GM23248 (cell line): ENCODE measurements at regions not wholly inside any gene's neighbourhood (a gene's known extent, or its start where the extent isn't known, plus 50 kb on each side); places are given as distances from the start of the nearest gene placed in this dataset.

ENCODE experiments used
- DNase-seq: peaks from one replicate; pipeline ENCODE4 v3.0.0-alpha.2; 2015
- H2AFZ ChIP-seq: fragments of 200-600 bp; sonication (generic); 2 replicates; pipeline ENCODE4 v1.6.1; 2016; ENCODE audit warnings: antibody characterized with exemption
- H3F3A ChIP-seq: fragments of 200-600 bp; sonication (generic); 2 replicates; pipeline ENCODE4 v1.6.1; 2016; ENCODE audit warnings: mild to moderate bottlenecking, antibody characterized with exemption, mixed run types; ENCODE audit not compliant: insufficient read depth
- H3K27ac ChIP-seq: fragments of 200-600 bp; sonication (generic); 2 replicates; pipeline ENCODE4 v1.5.1; 2016; ENCODE audit warnings: mild to moderate bottlenecking
- H3K27me3 ChIP-seq: fragments of 200-600 bp; sonication (generic); replicated peaks from 2 replicates; pipeline ENCODE4 v1.6.1; 2016; ENCODE audit warnings: mild to moderate bottlenecking; ENCODE audit not compliant: insufficient read depth
- H3K36me3 ChIP-seq: fragments of 200-600 bp; sonication (generic); 2 replicates; pipeline ENCODE4 v1.6.1; 2016; ENCODE audit warnings: low read depth, mild to moderate bottlenecking
- H3K4me1 ChIP-seq: fragments of 200-600 bp; sonication (generic); 2 replicates; pipeline ENCODE4 v1.6.1; 2016; ENCODE audit warnings: mild to moderate bottlenecking; ENCODE audit not compliant: insufficient read depth
- H3K4me2 ChIP-seq: fragments of 200-600 bp; sonication (generic); one replicate; pipeline ENCODE4 v1.6.1; 2016; ENCODE audit warnings: mild to moderate bottlenecking; ENCODE audit not compliant: unreplicated experiment
- H3K4me3 ChIP-seq: fragments of 200-600 bp; sonication (generic); 2 replicates; pipeline ENCODE4 v1.5.1; 2016; ENCODE audit warnings: mild to moderate bottlenecking
- H3K79me2 ChIP-seq: fragments of 200-600 bp; sonication (generic); 2 replicates; pipeline ENCODE4 v1.6.1; 2016; ENCODE audit warnings: mild to moderate bottlenecking; ENCODE audit not compliant: insufficient read depth
- H3K9ac ChIP-seq: fragments of 200-600 bp; sonication (generic); 2 replicates; pipeline ENCODE4 v1.6.1; 2016; ENCODE audit warnings: mild to moderate bottlenecking
- H3K9me2 ChIP-seq: fragments of 200-600 bp; sonication (generic); 2 replicates; pipeline ENCODE4 v1.6.1; 2016; ENCODE audit warnings: mixed run types, mild to moderate bottlenecking, moderate library complexity; ENCODE audit not compliant: insufficient read depth
- H3K9me3 ChIP-seq: fragments of 200-600 bp; sonication (generic); one replicate; pipeline ENCODE4 v1.6.1; 2017; ENCODE audit warnings: low read depth
- H4K20me1 ChIP-seq: fragments of 200-600 bp; sonication (generic); 2 replicates; pipeline ENCODE4 v1.6.0; 2016; ENCODE audit not compliant: insufficient read depth
- EZH2 ChIP-seq: fragments of 200-600 bp; sonication (generic); IDR thresholded peaks from 2 replicates; pipeline ENCODE4 v1.6.1; 2018; ENCODE audit warnings: antibody characterized with exemption, mild to moderate bottlenecking; ENCODE audit not compliant: insufficient read depth, poor library complexity, severe bottlenecking
- EZH2phosphoT487 ChIP-seq: fragments of 200-600 bp; sonication (generic); IDR thresholded peaks from 2 replicates; pipeline ENCODE4 v1.6.1; 2018; ENCODE audit warnings: antibody characterized with exemption, moderate library complexity, mild to moderate bottlenecking, low read depth; ENCODE audit not compliant: insufficient read depth
- WGBS, 2 experiments: methylation state at CpG; one replicate each; pipeline ENCODE4 v1.1.6; 2015 to 2017; ENCODE audit warnings: low lambda C conversion rate in 2 of 2, low coverage in 1 of 2; ENCODE audit errors: missing lambda C conversion rate in 2 of 2; 5-methylcytosine and 5-hydroxymethylcytosine counted together
- in situ Hi-C: fragments of 300-500 bp; cut with MboI; formaldehyde crosslinking; loops from 2 replicates; pipeline ENCODE4 v1.15.0; 2020

DNA sequence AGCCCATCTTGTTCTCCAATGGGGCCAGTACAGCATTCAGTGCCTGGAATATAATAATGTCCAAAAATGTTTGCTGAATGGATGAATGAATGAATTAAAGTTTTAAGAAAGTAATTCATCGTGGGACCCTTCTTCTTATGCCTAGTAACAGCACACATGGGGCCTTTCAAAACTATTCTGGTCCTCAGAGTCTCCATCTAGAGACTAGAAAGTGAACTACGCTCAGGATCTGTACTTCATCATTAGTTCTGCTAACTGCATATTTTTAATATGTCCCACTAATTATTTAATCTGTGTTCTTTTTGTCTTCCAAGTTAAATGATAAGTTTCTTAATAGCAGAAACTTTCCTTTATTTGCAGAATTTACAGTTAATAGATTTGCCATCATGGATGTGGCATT, 172.5 kb downstream of the SMAD2 start:
- no peak for TF ChIP-seq EZH2
- no peak for TF ChIP-seq EZH2phosphoT487
- Histone ChIP-seq H3K27me3 (peaks cover 8% of the 10 kb centered on the region), H3K36me3 (no peaks in the 10 kb centered on the region), H4K20me1 (no peaks in the 10 kb centered on the region), H3K9me3 (no peaks in the 10 kb centered on the region), H3K9ac (no peak overlapping the region), H2AFZ (no peak overlapping the region), H3F3A (no peaks in the 10 kb centered on the region), H3K4me1 (no peaks in the 10 kb centered on the region), H3K4me2 (no peak overlapping the region), H3K9me2 (no peaks in the 10 kb centered on the region), H3K79me2 (no peaks in the 10 kb centered on the region), H3K27ac (no peak overlapping the region), H3K4me3 (no peak overlapping the region)
- 42 to 50% methylated on average over 2 of the region's 2 CpGs for WGBS, 2 experiments
- in situ Hi-C loops, result no loop called here
- peak; percentile 30 for DNase-seq

DNA sequence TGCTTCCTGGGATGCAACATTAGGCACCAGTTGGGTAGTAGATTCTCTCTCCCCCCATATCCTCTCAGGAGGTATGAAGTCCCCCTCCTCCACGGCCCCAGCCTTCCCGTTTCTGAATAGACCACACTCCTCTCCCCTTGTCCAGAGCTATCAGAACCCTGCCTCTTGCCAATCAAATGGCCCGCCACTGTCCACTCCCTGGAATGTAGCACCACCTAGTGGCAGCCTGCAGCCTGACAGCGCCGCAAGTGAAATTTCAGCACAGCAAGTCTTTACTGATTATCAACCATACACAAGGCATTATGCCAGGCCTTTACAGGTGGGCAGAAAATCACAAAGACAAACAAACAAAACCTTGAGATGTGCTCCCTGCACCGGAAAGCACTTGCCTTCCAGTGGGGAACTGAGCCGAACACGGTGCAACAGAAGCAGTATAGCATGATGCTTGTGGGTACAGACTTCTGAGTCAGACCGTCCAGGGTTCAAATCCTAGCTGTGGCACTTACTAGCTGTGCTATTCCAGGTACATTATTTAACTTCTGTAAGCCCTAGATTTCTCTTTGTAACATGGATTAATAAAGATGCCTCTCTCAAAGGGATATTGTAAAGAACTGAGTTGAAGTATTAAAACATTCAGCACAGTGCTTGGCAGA, 174.0 kb downstream of the SMAD2 start:
- Histone ChIP-seq H3K4me2 (no peak overlapping the region), H3K9me2 (no peaks in the 10 kb centered on the region), H2AFZ (no peak overlapping the region), H4K20me1 (no peaks in the 10 kb centered on the region), H3K27me3 (no peaks in the 10 kb centered on the region; the same call in 1 of the 2 replicates), H3K79me2 (no peaks in the 10 kb centered on the region), H3K36me3 (no peaks in the 10 kb centered on the region), H3K9ac (no peak overlapping the region), H3K4me1 (no peaks in the 10 kb centered on the region), H3F3A (no peaks in the 10 kb centered on the region), H3K9me3 (no peaks in the 10 kb centered on the region), H3K4me3 (no peak overlapping the region), H3K27ac (no peak overlapping the region)
- 22 to 24% methylated on average over 9 of the region's 9 CpGs for WGBS, 2 experiments
- no peak for TF ChIP-seq EZH2phosphoT487
- TF ChIP-seq EZH2, result no peak
- peak; percentile 58 for DNase-seq
- in situ Hi-C loops, result no loop called here

DNA sequence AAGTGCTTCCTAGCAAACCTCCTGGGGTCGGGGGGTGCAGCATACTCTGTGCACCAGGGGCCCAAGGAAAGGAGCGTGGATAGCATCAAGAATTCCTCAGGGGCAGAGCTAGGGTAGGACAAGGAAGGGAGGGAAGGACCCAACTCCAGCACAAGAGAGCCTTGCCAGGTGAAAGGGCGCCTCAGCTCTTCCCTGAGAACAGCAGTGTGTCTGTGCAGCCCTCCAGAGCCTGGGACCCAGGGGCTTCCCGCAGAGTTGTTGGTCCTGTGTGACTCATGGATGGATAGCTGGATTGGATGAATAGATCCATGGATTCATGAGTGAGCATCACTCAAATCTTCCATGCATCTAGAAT, 175.4 kb downstream of the SMAD2 start:
- no peak overlapping the region for H3K9ac ChIP-seq
- no peak overlapping the region for H3K4me3 ChIP-seq
- no peaks in the 10 kb centered on the region for H3F3A ChIP-seq
- 55 to 61% methylated on average over 4 of the region's 4 CpGs for WGBS, 2 experiments
- H3K36me3 ChIP-seq, result no peaks in the 10 kb centered on the region
- no peaks in the 10 kb centered on the region for H3K9me2 ChIP-seq
- no peak for TF ChIP-seq EZH2
- DNase-seq, result no peak
- H3K4me1 ChIP-seq, result no peaks in the 10 kb centered on the region
- no peaks in the 10 kb centered on the region for H3K79me2 ChIP-seq
- H4K20me1 ChIP-seq, result no peaks in the 10 kb centered on the region
- H3K27me3 ChIP-seq, result no peaks in the 10 kb centered on the region; the same call in 1 of the 2 replicates
- no peak overlapping the region for H3K27ac ChIP-seq
- H2AFZ ChIP-seq, result no peak overlapping the region
- in situ Hi-C loops, result no loop called here
- no peaks in the 10 kb centered on the region for H3K9me3 ChIP-seq
- no peak overlapping the region for H3K4me2 ChIP-seq

DNA sequence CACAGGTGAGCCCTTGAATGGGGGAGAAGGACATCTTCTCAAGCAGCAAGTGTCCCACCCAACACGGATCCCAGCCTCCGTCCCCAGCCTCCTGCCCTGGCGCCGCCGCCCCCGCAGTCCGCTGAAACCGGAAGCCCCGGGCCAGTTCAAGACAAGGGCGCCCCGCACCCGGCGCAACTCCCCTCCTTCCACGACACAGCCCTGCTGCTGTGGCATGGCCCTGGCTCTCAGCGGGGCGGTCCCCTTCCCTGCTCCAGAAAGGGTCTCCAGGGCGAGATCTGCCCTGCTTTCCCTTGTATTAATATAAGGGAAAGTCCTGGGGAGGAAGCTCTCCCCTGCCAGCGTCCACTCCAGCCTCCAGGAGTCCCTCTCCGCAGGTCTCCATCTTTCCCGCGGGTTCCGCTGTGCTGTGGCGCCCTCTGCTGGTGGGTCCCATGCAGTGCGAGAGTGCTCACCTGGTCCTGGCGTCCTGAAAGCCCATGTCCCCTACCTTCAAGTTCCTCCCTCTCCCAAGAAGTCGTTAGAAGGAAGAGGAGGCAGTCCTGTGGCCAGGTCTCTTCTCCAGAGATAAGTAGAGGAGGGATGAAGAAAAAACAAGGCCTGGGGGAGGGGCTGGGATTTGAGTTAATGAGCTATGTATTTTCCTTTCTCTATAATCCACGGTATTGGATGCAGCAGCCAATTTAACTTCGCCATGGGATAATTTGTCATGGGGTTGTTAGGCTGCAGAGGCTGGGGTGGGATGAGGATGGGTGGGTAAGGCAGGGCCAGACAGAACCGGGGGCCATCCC, 176.0 kb downstream of the SMAD2 start:
- no peak overlapping the region for H3K27ac ChIP-seq
- no peak overlapping the region for H3K4me3 ChIP-seq
- no peaks in the 10 kb centered on the region for H3K79me2 ChIP-seq
- H3K36me3 ChIP-seq, result no peaks in the 10 kb centered on the region
- H3K4me2 ChIP-seq, result no peak overlapping the region
- H2AFZ ChIP-seq, result no peak overlapping the region
- 51 to 57% methylated on average over 28 to 29 of the region's 29 CpGs for WGBS, 2 experiments
- in situ Hi-C loops, result no loop called here
- no peaks in the 10 kb centered on the region for H3K9me2 ChIP-seq
- no peak overlapping the region for H3K9ac ChIP-seq
- H3K4me1 ChIP-seq, result no peaks in the 10 kb centered on the region
- TF ChIP-seq EZH2 (no peak), EZH2phosphoT487 (no peak)
- H3K27me3 ChIP-seq, result no peaks in the 10 kb centered on the region; the same call in 1 of the 2 replicates
- no peaks in the 10 kb centered on the region for H3F3A ChIP-seq
- no peaks in the 10 kb centered on the region for H4K20me1 ChIP-seq
- peak; percentile 38 for DNase-seq
- H3K9me3 ChIP-seq, result no peaks in the 10 kb centered on the region
